Tibial nerve (tissue), 4 donors: ENCODE measurements at regions not wholly inside any gene's neighbourhood (a gene's known extent, or its start where the extent isn't known, plus 50 kb on each side); places are given as distances from the start of the nearest gene placed in this dataset.

Experiments used
- DNase-seq, 2 donors: peaks; one replicate each; pipeline ENCODE4 v3.0.0-alpha.2; 2019; ENCODE audit warnings: low spot score in 2 of 2
- H3K27ac ChIP-seq, 4 donors: fragments of 200-600 bp; sonication (generic) in 3 of 4; one replicate each; pipeline ENCODE4 v1.5.1; 2017 to 2019; ENCODE audit warnings: mild to moderate bottlenecking in 1 of 4
- H3K27me3 ChIP-seq, 2 donors: fragments of 200-600 bp; sonication (generic) in 1 of 2; one replicate each; pipeline versions ENCODE4 v1.5.1 to v1.6.0; 2017 to 2019
- H3K36me3 ChIP-seq, 3 donors: fragments of 200-600 bp; sonication (generic); one replicate each; pipeline ENCODE4 v1.5.1; 2018 to 2019
- H3K4me1 ChIP-seq, 4 donors: fragments of 200-600 bp; sonication (generic) in 3 of 4; one replicate each; pipeline ENCODE4 v1.5.1; 2017 to 2019
- H3K4me3 ChIP-seq, 4 donors: fragments of 200-600 bp; sonication (generic) in 3 of 4; one replicate each; pipeline ENCODE4 v1.5.1; 2017 to 2019; ENCODE audit warnings: mild to moderate bottlenecking in 1 of 4, moderate library complexity in 1 of 4
- H3K9me3 ChIP-seq, 4 donors: fragments of 200-600 bp; sonication (generic) in 3 of 4; one replicate each; pipeline ENCODE4 v1.5.1; 2017 to 2019
- CTCF ChIP-seq, 5 experiments: fragments of 200-600 bp in 3 of 5; fragments of 450-650 bp in 2 of 5; sonication (generic) in 3 of 5; IDR thresholded peaks; one replicate each; pipeline ENCODE4 v1.5.1; 2016 to 2019; ENCODE audit warnings: antibody characterized with exemption in 5 of 5, mild to moderate bottlenecking in 3 of 5, moderate library complexity in 2 of 5
- EP300 ChIP-seq, 2 donors: sonication (generic); formaldehyde crosslinking; IDR thresholded peaks; one replicate each; pipeline ENCODE4 v1.6.1; 2017; ENCODE audit warnings: antibody characterized with exemption in 2 of 2, mild to moderate bottlenecking in 1 of 2
- POLR2A ChIP-seq, 2 donors: fragments of 450-650 bp; IDR thresholded peaks; one replicate each; pipeline ENCODE4 v1.6.1; 2017; ENCODE audit warnings: antibody characterized with exemption in 2 of 2, mild to moderate bottlenecking in 2 of 2, moderate library complexity in 2 of 2
- WGBS, 2 donors: methylation state at CpG; one replicate each; pipeline ENCODE4 v1.1.5; 2018; 5-methylcytosine and 5-hydroxymethylcytosine counted together

GRCh38 chr2:67075056-67075455 lies 322.1 kb upstream of the ETAA1 start:
- no peak for DNase-seq
- Histone ChIP-seq H3K36me3 (no peaks in the 10 kb centered on the region), H3K9me3 (no peaks in the 10 kb centered on the region), H3K4me3 (no peak overlapping the region), H3K27me3 (no peaks in the 10 kb centered on the region), H3K4me1 (no peaks in the 10 kb centered on the region), H3K27ac (no peak overlapping the region)
- 71 to 85% methylated on average over 7 of the region's 7 CpGs for WGBS, 2 donors
- TF ChIP-seq EP300 (IDR thresholded peaks at IDR 0.05) (no peak), CTCF (IDR thresholded peaks at IDR 0.05) (no peak), POLR2A (IDR thresholded peaks at IDR 0.05) (no peak)

GRCh38 chr2:67075530-67076238 lies 321.4 kb upstream of the ETAA1 start:
- Histone ChIP-seq H3K36me3 (no peaks in the 10 kb centered on the region), H3K27ac (no peak overlapping the region), H3K27me3 (no peaks in the 10 kb centered on the region), H3K4me3 (no peak overlapping the region), H3K4me1 (no peaks in the 10 kb centered on the region), H3K9me3 (peaks cover 0 to 6% (median 0%) of the 10 kb centered on the region in 4 donors)
- TF ChIP-seq EP300 (IDR thresholded peaks at IDR 0.05) = no peak
- no peak for TF ChIP-seq CTCF (IDR thresholded peaks at IDR 0.05)
- TF ChIP-seq POLR2A (IDR thresholded peaks at IDR 0.05) = no peak
- 67 to 69% methylated on average over 3 of the region's 3 CpGs for WGBS, 2 donors
- no peak for DNase-seq

- TF ChIP-seq POLR2A (IDR thresholded peaks at IDR 0.05) (no peak), CTCF (IDR thresholded peaks at IDR 0.05) (no peak), EP300 (IDR thresholded peaks at IDR 0.05) (no peak)
- Histone ChIP-seq H3K27ac (no peak overlapping the region), H3K4me3 (no peak overlapping the region), H3K36me3 (no peaks in the 10 kb centered on the region), H3K4me1 (no peaks in the 10 kb centered on the region), H3K9me3 (peaks cover 0 to 6% (median 0%) of the 10 kb centered on the region in 4 donors), H3K27me3 (no peaks in the 10 kb centered on the region)
- WGBS, 2 donors = 67 to 87% methylated on average over 1 of the region's 1 CpG
- no peak for DNase-seq
Measured at GRCh38 chr2:67076239-67076624, 320.9 kb upstream of the ETAA1 start.

- H3K27ac ChIP-seq = no peak overlapping the region
- H3K36me3 ChIP-seq = no peaks in the 10 kb centered on the region
- H3K27me3 ChIP-seq = no peaks in the 10 kb centered on the region
- H3K9me3 ChIP-seq = peaks cover 0 to 6% (median 0%) of the 10 kb centered on the region in 4 donors
- WGBS, 2 donors = 64 to 65% methylated on average over 3 of the region's 3 CpGs
- peaks cover 0 to 6% (median 0%) of the 10 kb centered on the region in 4 donors for H3K4me1 ChIP-seq
- H3K4me3 ChIP-seq = no peak overlapping the region
- TF ChIP-seq CTCF (IDR thresholded peaks at IDR 0.05) = no peak
- TF ChIP-seq POLR2A (IDR thresholded peaks at IDR 0.05) = no peak
- no peak for TF ChIP-seq EP300 (IDR thresholded peaks at IDR 0.05)
- DNase-seq = no peak
Measured at GRCh38 chr2:67079729-67080128, 317.4 kb upstream of the ETAA1 start.

- no peak for DNase-seq
- H3K4me1 ChIP-seq = peaks cover 0 to 6% (median 0%) of the 10 kb centered on the region in 4 donors
- no peak overlapping the region for H3K4me3 ChIP-seq
Measured at GRCh38 chr2:67082813-67083212, 314.3 kb upstream of the ETAA1 start.

More at GRCh38 chr2:67082813-67083212, 314.3 kb upstream of the ETAA1 start:
- peaks cover 0 to 6% (median 0%) of the 10 kb centered on the region in 4 donors for H3K9me3 ChIP-seq
- TF ChIP-seq POLR2A (IDR thresholded peaks at IDR 0.05) = no peak
- no peak for TF ChIP-seq CTCF (IDR thresholded peaks at IDR 0.05)
- no peak for TF ChIP-seq EP300 (IDR thresholded peaks at IDR 0.05)
- no peak overlapping the region for H3K27ac ChIP-seq
- H3K27me3 ChIP-seq = no peaks in the 10 kb centered on the region
- no peaks in the 10 kb centered on the region for H3K36me3 ChIP-seq
